Endothelial cell of umbilical vein (primary cell): ENCODE measurements at regions not wholly inside any gene's neighbourhood (a gene's known extent, or its start where the extent isn't known, plus 50 kb on each side); places are given as distances from the start of the nearest gene placed in this dataset.

Experiments
- BruUV-seq: library from RNA; stranded (reverse); fragments of 400-500 nt; replicated peaks from 2 replicates; lab custom pipeline; 2021; lab: Mats Ljungman, UMichigan
- CTCF ChIA-PET: fragments of 300-600, 350-600 bp; sonication (Branson Sonifier 250); formaldehyde crosslinking; loops from one replicate; lab custom pipeline; 2021; ENCODE audit warnings: antibody characterized with exemption, inconsistent platforms; lab: Charles Lee
- POLR2A ChIA-PET: fragments of 300-600, 350-600 bp; sonication (Branson Sonifier 250); formaldehyde crosslinking; loops from one replicate; lab custom pipeline; 2021; ENCODE audit warnings: antibody characterized with exemption, inconsistent platforms; lab: Charles Lee
- DNase-seq: peaks from one replicate; pipeline ENCODE4 v3.0.0-alpha.2; 2011; ENCODE audit warnings: low read depth, low spot score
- FAIRE-seq: peaks from 2 replicates; lab custom pipeline; 2011; peaks lifted over from hg19 to GRCh38; lab: Jason Lieb, UNC
- H2AFZ ChIP-seq: 2 replicates; pipeline ENCODE4 v1.6.0; 2012; ENCODE audit warnings: low read depth, low read length, control low read depth, inconsistent platforms
- H3K27ac ChIP-seq: 2 replicates; pipeline ENCODE4 v1.5.1; 2011; ENCODE audit warnings: low read depth, mild to moderate bottlenecking, control low read depth, low read length, moderate library complexity; ENCODE audit not compliant: insufficient read depth
- H3K27me3 ChIP-seq, 2 experiments: 2 replicates each; pipeline versions ENCODE4 v1.6.0 to v1.6.1; 2011; ENCODE audit warnings: low read length in 2 of 2, mixed read lengths in 1 of 2; ENCODE audit not compliant: control insufficient read depth in 2 of 2, insufficient read depth in 2 of 2
- H3K36me3 ChIP-seq, 2 experiments: 2 replicates in 1 of 2; 3 replicates in 1 of 2; pipeline ENCODE4 v1.5.1; 2011; ENCODE audit warnings: low read length in 2 of 2, mild to moderate bottlenecking in 1 of 2, moderate library complexity in 1 of 2; ENCODE audit not compliant: control insufficient read depth in 2 of 2, insufficient read depth in 2 of 2; ENCODE audit errors: extremely low read depth in 1 of 2
- H3K4me1 ChIP-seq: 3 replicates; pipeline ENCODE4 v1.5.1; 2011; ENCODE audit warnings: mild to moderate bottlenecking, low read length; ENCODE audit not compliant: control insufficient read depth, insufficient read depth; ENCODE audit errors: extremely low read depth
- H3K4me2 ChIP-seq: 2 replicates; pipeline ENCODE4 v1.6.1; 2011; ENCODE audit warnings: low read length, control low read depth, mixed read lengths; ENCODE audit not compliant: insufficient read depth
- H3K4me3 ChIP-seq, 3 experiments: fragments of 200-600 bp in 1 of 3; sonication (generic), shearing (Covaris generic) in 1 of 3; replicated peaks in 1 of 3; 2 replicates each; pipeline ENCODE4 v1.5.1; 2011 to 2016; ENCODE audit warnings: control low read depth in 3 of 3, low read length in 3 of 3, mild to moderate bottlenecking in 2 of 3, inconsistent platforms in 1 of 3, low read depth in 1 of 3, moderate library complexity in 1 of 3; ENCODE audit not compliant: insufficient read depth in 1 of 3
- H3K79me2 ChIP-seq: 2 replicates; pipeline ENCODE4 v1.6.0; 2012; ENCODE audit warnings: low read length, inconsistent platforms; ENCODE audit not compliant: control insufficient read depth, insufficient read depth
- H3K9ac ChIP-seq: replicated peaks from 2 replicates; pipeline ENCODE3; 2011; ENCODE audit warnings: low read length, control low read depth; ENCODE audit not compliant: insufficient read depth; ENCODE audit errors: extremely low read depth
- H3K9me1 ChIP-seq: replicated peaks from 3 replicates; pipeline ENCODE4 v1.6.0; 2011; ENCODE audit warnings: mild to moderate bottlenecking, low read length; ENCODE audit not compliant: control insufficient read depth, insufficient read depth; ENCODE audit errors: extremely low read depth
- H3K9me3 ChIP-seq: replicated peaks from 2 replicates; pipeline ENCODE4 v1.5.1; 2012; ENCODE audit warnings: low read length, inconsistent platforms; ENCODE audit not compliant: control insufficient read depth, insufficient read depth
- H4K20me1 ChIP-seq: replicated peaks from 2 replicates; pipeline ENCODE3; 2011; ENCODE audit warnings: mild to moderate bottlenecking, low read length; ENCODE audit not compliant: control insufficient read depth, insufficient read depth; ENCODE audit errors: extremely low read depth
- CTCF ChIP-seq, 2 donors: IDR thresholded peaks; 1 replicate in 1 of 2; 2 replicates in 1 of 2; pipeline ENCODE4 v1.5.1; 2011; ENCODE audit warnings: low read length in 2 of 2, mild to moderate bottlenecking in 2 of 2, moderate library complexity in 2 of 2, control low read depth in 1 of 2, inconsistent platforms in 1 of 2, low read depth in 1 of 2; ENCODE audit not compliant: insufficient read depth in 1 of 2; ENCODE audit errors: extremely low read depth in 1 of 2
- EZH2 ChIP-seq: IDR thresholded peaks from 2 replicates; pipeline ENCODE4 v1.6.1; 2012; ENCODE audit warnings: borderline replicate concordance, low read depth, mild to moderate bottlenecking, moderate library complexity, low read length, inconsistent platforms; ENCODE audit not compliant: severe bottlenecking
- FOS ChIP-seq: IDR thresholded peaks from 2 replicates; pipeline ENCODE4 v1.6.1; 2011; ENCODE audit warnings: mild to moderate bottlenecking, low read length, moderate library complexity, borderline replicate concordance; ENCODE audit not compliant: insufficient read depth
- GATA2 ChIP-seq: IDR thresholded peaks from 2 replicates; pipeline ENCODE4 v1.7.0; 2011; ENCODE audit warnings: low read depth, mild to moderate bottlenecking, moderate library complexity, mixed read lengths, low read length; ENCODE audit not compliant: insufficient read length, insufficient read depth
- JUN ChIP-seq: IDR thresholded peaks from 2 replicates; pipeline ENCODE4 v1.6.1; 2011; ENCODE audit warnings: borderline replicate concordance, low read depth; ENCODE audit not compliant: insufficient read length, insufficient read depth
- MAX ChIP-seq: IDR thresholded peaks from 2 replicates; pipeline ENCODE4 v1.6.1; 2011; ENCODE audit not compliant: insufficient read depth, insufficient read length
- MYC ChIP-seq: IDR thresholded peaks from one replicate; pipeline ENCODE4 v1.6.1; 2011; ENCODE audit warnings: mild to moderate bottlenecking, low read depth, low read length
- POLR2A ChIP-seq: IDR thresholded peaks from 2 replicates; pipeline ENCODE4 v1.6.1; 2012; ENCODE audit warnings: low read depth, mild to moderate bottlenecking, control low read depth, low read length
- POLR2AphosphoS5 ChIP-seq: IDR thresholded peaks from 2 replicates; pipeline ENCODE4 v1.6.1; 2012; ENCODE audit warnings: low read depth, mild to moderate bottlenecking, control low read depth, low read length, moderate library complexity; ENCODE audit not compliant: insufficient read depth
- dilution Hi-C: fragments of 300-500 bp; cut with MboI; formaldehyde crosslinking; loops from one replicate; pipeline ENCODE4 v1.15.0; 2019; ENCODE audit warnings: low sequenced_read_pairs; ENCODE audit not compliant: extremely low pct_ligation_motif_present
- intact Hi-C: fragments of 100-400 bp; cut with micrococcal nuclease; formaldehyde crosslinking; loops from one replicate; pipeline ENCODE4 v1.10.0; 2022

DNA sequence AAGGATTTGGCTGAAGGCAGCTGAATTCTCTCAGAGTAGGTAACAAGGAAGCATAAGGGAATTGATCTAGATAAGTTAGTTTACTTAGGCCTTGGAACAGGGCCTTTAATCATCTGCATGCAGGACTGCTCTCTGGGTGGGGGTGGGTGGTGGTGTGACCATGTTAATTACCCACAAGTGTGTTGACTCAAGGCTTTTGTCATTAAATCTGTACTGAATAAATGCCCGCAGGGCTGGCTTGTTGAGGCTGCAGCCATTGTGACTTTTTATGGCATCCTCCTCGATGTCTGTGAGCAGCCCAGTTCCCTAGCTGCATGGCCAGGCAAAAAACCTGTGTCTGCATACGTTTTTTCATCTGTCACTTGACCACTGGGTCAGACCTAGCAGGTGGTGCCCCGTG lies 63.5 kb upstream of the ASCC3 start:
- DNase-seq (no peak), FAIRE-seq (no peak)
- H3K9ac ChIP-seq = no peak overlapping the region
- H3K36me3 ChIP-seq = no peaks in the 10 kb centered on the region
- H3K27ac ChIP-seq = no peak overlapping the region
- no peak overlapping the region for H3K4me2 ChIP-seq
- no peaks in the 10 kb centered on the region for H3K27me3 ChIP-seq
- no peak for TF ChIP-seq POLR2AphosphoS5
- TF ChIP-seq GATA2 = no peak
- TF ChIP-seq POLR2A = no peak
- no peak for TF ChIP-seq MYC
- no peak for TF ChIP-seq MAX
- no peak for TF ChIP-seq CTCF (IDR thresholded peaks at IDR 0.05; ENCODE audit: extremely low read depth in 1 of 2, insufficient read depth in 1 of 2, low read depth in 1 of 2, low read length in 2 of 2)
- no peak for TF ChIP-seq EZH2
- TF ChIP-seq JUN = no peak
- TF ChIP-seq FOS = no peak
- ChIA-PET POLR2A (no interaction called here), CTCF (no interaction called here)
- dilution Hi-C loops = no loop called here
- no peaks in the 10 kb centered on the region for H3K9me1 ChIP-seq
- no peaks in the 10 kb centered on the region for H3K79me2 ChIP-seq
- H2AFZ ChIP-seq = no peak overlapping the region
- no peaks in the 10 kb centered on the region for H3K4me1 ChIP-seq
- H3K4me3 ChIP-seq = no peak overlapping the region
- BruUV-seq = no TSS peak
- H3K9me3 ChIP-seq = no peaks in the 10 kb centered on the region
- intact Hi-C loops = no loop called here
- no peaks in the 10 kb centered on the region for H4K20me1 ChIP-seq
